ENCODE measurements at regions not wholly inside any gene's neighbourhood (a gene's known extent, or its start where the extent isn't known, plus 50 kb on each side); places are given as distances from the start of the nearest gene placed in this dataset.

GRCh38 chr2:71277536-71278103, 50.7 kb upstream of the PAIP2B start:
- DNase-seq = peak; percentile 20

GRCh38 chr2:71277147-71277475, 50.2 kb upstream of the PAIP2B start:
- DNase-seq = no peak

GRCh38 chr2:71276311-71277146, 49.6 kb upstream of the PAIP2B start:
- DNase-seq = peak; percentile 91
